Ishikawa (cell line): ENCODE measurements at regions not wholly inside any gene's neighbourhood (a gene's known extent, or its start where the extent isn't known, plus 50 kb on each side); places are given as distances from the start of the nearest gene placed in this dataset.

Experiments used
- CEBPB ChIP-seq: IDR thresholded peaks from 2 replicates; pipeline ENCODE4 v1.6.1; 2012
- CREB1 ChIP-seq: IDR thresholded peaks from 2 replicates; pipeline ENCODE4 v1.6.1; 2012; ENCODE audit warnings: low read depth
- EGR1 ChIP-seq: IDR thresholded peaks from 2 replicates; pipeline ENCODE4 v1.6.1; 2012
- EP300 ChIP-seq: IDR thresholded peaks from 2 replicates; pipeline ENCODE4 v1.6.1; 2012; ENCODE audit warnings: borderline replicate concordance
- FOXM1 ChIP-seq: IDR thresholded peaks from 2 replicates; pipeline ENCODE4 v1.6.1; 2012; ENCODE audit warnings: low read depth, borderline replicate concordance
- NFIC ChIP-seq: IDR thresholded peaks from 2 replicates; pipeline ENCODE4 v1.6.1; 2012
- RAD21 ChIP-seq: IDR thresholded peaks from 2 replicates; pipeline ENCODE4 v1.6.1; 2012; ENCODE audit warnings: low read depth
- TAF1 ChIP-seq: IDR thresholded peaks from 2 replicates; pipeline ENCODE4 v1.6.1; 2012; ENCODE audit warnings: low read depth, mild to moderate bottlenecking
- TCF12 ChIP-seq: IDR thresholded peaks from 2 replicates; pipeline ENCODE4 v1.6.1; 2012; ENCODE audit warnings: low read depth
- TEAD4 ChIP-seq: IDR thresholded peaks from 2 replicates; pipeline ENCODE4 v1.6.1; 2012
- USF1 ChIP-seq: IDR thresholded peaks from 2 replicates; pipeline ENCODE4 v1.6.1; 2012
- YY1 ChIP-seq: IDR thresholded peaks from 2 replicates; pipeline ENCODE4 v1.6.1; 2012; ENCODE audit warnings: low read depth
- ZBTB7A ChIP-seq: IDR thresholded peaks from 2 replicates; pipeline ENCODE4 v1.6.1; 2012; ENCODE audit warnings: low read depth
- TF ChIP-seq, protein P1 (sequence below): IDR thresholded peaks from 2 replicates; pipeline ENCODE4 v1.6.1; 2012
- TF ChIP-seq, protein P2 (sequence below): IDR thresholded peaks from 2 replicates; pipeline ENCODE4 v1.6.1; 2012; ENCODE audit warnings: low read depth, mild to moderate bottlenecking

DNA sequence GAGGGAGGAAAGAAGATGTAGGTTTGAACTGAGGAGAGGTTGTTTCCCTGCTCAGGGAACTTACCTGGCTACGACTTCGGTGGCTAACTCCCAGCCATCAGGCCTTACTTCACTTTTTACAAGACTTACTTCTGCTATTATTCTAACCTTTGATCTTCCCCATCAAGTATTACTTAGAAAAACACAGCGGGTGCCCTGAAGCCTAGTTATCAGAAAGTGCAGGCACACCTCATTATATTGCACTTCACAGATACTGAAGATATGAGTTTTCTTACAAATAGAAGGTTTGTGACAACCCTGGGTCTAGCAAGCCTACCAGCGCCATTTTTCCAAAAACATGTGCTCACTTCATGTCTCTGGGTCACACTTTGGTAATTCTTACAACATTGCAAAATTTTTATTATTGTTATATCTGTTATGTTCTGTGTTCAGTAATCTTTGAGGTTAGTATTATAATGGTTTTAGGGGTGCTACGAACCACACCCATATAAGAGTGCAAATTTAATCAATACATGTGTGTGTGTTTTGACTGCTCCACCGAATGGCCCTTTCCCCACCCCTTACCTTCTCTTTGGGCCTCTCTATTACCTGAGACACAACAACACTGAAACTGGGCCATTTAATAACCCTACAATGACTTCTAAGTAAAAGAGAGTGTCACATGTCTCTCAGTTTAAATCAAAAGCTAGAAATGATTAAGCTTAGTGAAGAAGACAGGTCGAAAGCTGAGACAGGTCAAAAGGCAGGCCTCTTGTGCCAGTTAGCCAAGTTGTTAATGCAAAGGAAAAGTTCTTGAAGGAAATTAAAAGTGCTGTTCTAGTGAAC is 2102.7 kb upstream of the WWC1 start:
- no peak for TF ChIP-seq USF1
- TF ChIP-seq TAF1 = no peak
- TF ChIP-seq ZBTB7A = no peak
- TF ChIP-seq, protein P1, sequence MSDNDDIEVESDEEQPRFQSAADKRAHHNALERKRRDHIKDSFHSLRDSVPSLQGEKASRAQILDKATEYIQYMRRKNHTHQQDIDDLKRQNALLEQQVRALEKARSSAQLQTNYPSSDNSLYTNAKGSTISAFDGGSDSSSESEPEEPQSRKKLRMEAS = no peak
- TF ChIP-seq EGR1 = no peak
- no peak for TF ChIP-seq CEBPB
- TF ChIP-seq, protein P2, sequence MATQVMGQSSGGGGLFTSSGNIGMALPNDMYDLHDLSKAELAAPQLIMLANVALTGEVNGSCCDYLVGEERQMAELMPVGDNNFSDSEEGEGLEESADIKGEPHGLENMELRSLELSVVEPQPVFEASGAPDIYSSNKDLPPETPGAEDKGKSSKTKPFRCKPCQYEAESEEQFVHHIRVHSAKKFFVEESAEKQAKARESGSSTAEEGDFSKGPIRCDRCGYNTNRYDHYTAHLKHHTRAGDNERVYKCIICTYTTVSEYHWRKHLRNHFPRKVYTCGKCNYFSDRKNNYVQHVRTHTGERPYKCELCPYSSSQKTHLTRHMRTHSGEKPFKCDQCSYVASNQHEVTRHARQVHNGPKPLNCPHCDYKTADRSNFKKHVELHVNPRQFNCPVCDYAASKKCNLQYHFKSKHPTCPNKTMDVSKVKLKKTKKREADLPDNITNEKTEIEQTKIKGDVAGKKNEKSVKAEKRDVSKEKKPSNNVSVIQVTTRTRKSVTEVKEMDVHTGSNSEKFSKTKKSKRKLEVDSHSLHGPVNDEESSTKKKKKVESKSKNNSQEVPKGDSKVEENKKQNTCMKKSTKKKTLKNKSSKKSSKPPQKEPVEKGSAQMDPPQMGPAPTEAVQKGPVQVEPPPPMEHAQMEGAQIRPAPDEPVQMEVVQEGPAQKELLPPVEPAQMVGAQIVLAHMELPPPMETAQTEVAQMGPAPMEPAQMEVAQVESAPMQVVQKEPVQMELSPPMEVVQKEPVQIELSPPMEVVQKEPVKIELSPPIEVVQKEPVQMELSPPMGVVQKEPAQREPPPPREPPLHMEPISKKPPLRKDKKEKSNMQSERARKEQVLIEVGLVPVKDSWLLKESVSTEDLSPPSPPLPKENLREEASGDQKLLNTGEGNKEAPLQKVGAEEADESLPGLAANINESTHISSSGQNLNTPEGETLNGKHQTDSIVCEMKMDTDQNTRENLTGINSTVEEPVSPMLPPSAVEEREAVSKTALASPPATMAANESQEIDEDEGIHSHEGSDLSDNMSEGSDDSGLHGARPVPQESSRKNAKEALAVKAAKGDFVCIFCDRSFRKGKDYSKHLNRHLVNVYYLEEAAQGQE = no peak

GRCh38 chr5:166192696-166193095 is 2098.7 kb upstream of the WWC1 start:
- TF ChIP-seq TAF1 (no peak), RAD21 (no peak), ZBTB7A (no peak), TCF12 (no peak), FOXM1 (no peak), EGR1 (no peak)
- TF ChIP-seq, protein P2 = no peak
- TF ChIP-seq, protein P1 = no peak

DNA sequence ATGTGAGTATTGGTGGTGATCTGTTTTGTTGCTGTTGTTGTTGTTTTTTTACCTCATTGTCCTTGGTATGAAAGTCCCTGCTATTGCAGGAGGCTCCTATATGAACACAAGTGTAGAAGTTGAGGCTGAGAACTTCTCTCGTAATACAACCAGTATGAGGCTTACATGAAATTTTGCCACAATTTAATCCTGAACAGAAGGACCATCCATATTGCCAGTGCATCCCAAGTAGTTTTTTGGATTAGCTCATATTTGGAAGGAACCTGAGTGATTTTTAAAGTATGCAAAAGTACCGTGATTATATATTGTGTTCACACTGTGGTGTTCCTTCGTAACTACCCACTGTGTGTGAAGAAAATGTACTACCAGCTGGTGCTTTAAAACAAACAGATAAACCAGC is 2095.5 kb upstream of the WWC1 start:
- TF ChIP-seq CEBPB = no peak
- TF ChIP-seq ZBTB7A = no peak
- TF ChIP-seq YY1 = no peak
- TF ChIP-seq TEAD4 = no peak
- TF ChIP-seq TCF12 = no peak
- no peak for TF ChIP-seq EGR1
- no peak for TF ChIP-seq RAD21
- no peak for TF ChIP-seq NFIC
- no peak for TF ChIP-seq FOXM1
- no peak for TF ChIP-seq CREB1
- no peak for TF ChIP-seq TAF1
- TF ChIP-seq, protein P2 = no peak
- TF ChIP-seq, protein P1 = no peak
- TF ChIP-seq EP300 = no peak
- no peak for TF ChIP-seq USF1

GRCh38 chr5:166200532-166200931 is 2090.9 kb upstream of the WWC1 start:
- TF ChIP-seq RAD21 (no peak), TCF12 (no peak), TEAD4 (no peak), ZBTB7A (no peak), FOXM1 (no peak), USF1 (no peak), YY1 (no peak), NFIC (no peak), EGR1 (no peak), EP300 (no peak), CREB1 (no peak), TAF1 (no peak)
- TF ChIP-seq, protein P2 = no peak
- TF ChIP-seq, protein P1 = no peak
